HG03097 (cell line): ENCODE measurements at regions not wholly inside any gene's neighbourhood (a gene's known extent, or its start where the extent isn't known, plus 50 kb on each side); places are given as distances from the start of the nearest gene placed in this dataset.

Experiments
- ATAC-seq: cut with Tn5 transposase; IDR thresholded peaks from one replicate; pipeline ENCODE4 v1.9.1; 2021; ENCODE audit not compliant: unreplicated experiment, low FRiP score

- ATAC-seq = no peak
These were observed 128.9 kb downstream of the KLF13 start for GRCh38 chr15:31455499-31455898.

- ATAC-seq = no peak
These were observed 129.9 kb downstream of the KLF13 start for GRCh38 chr15:31456354-31457060.

- no peak for ATAC-seq
These were observed 130.5 kb downstream of the KLF13 start for GRCh38 chr15:31457161-31457560.

- ATAC-seq = no peak
These were observed 131.2 kb downstream of the KLF13 start for GRCh38 chr15:31457631-31458526.

GRCh38 chr15:31458596-31459399 lies 132.2 kb downstream of the KLF13 start:
- peak; percentile 89 for ATAC-seq

GRCh38 chr15:31459400-31459748 lies 132.7 kb downstream of the KLF13 start:
- no peak for ATAC-seq

- ATAC-seq = no peak
These were observed 134.7 kb downstream of the KLF13 start for GRCh38 chr15:31461375-31461774.

GRCh38 chr15:31461911-31462480 lies 135.4 kb downstream of the KLF13 start:
- ATAC-seq = no peak

- no peak for ATAC-seq
These were observed 137.0 kb downstream of the KLF13 start for GRCh38 chr15:31463521-31464102.

- no peak for ATAC-seq
These were observed 137.8 kb downstream of the KLF13 start for GRCh38 chr15:31464216-31465082.

GRCh38 chr15:31465083-31465955 lies 138.7 kb downstream of the KLF13 start:
- ATAC-seq = no peak

GRCh38 chr15:31467361-31467760 lies 140.7 kb downstream of the KLF13 start:
- no peak for ATAC-seq

- ATAC-seq = no peak
These were observed 142.5 kb downstream of the KLF13 start for GRCh38 chr15:31468911-31469785.

- ATAC-seq = no peak
These were observed 143.3 kb downstream of the KLF13 start for GRCh38 chr15:31469786-31470525.

GRCh38 chr15:31470756-31471155 lies 144.1 kb downstream of the KLF13 start:
- no peak for ATAC-seq

- ATAC-seq = no peak
These were observed 145.2 kb downstream of the KLF13 start for GRCh38 chr15:31471731-31472430.
